ENCODE measurements at regions not wholly inside any gene's neighbourhood (a gene's known extent, or its start where the extent isn't known, plus 50 kb on each side); places are given as distances from the start of the nearest gene placed in this dataset.

GRCh38 chr22:22094514-22094913 is 111.9 kb upstream of the TOP3B start:
- DNase-seq (ENCODE audit: low read depth), result no peak

GRCh38 chr22:22093743-22094142 is 111.2 kb upstream of the TOP3B start:
- no peak for DNase-seq (ENCODE audit: low read depth)

- no peak for DNase-seq (ENCODE audit: low read depth)
Observed at GRCh38 chr22:22092974-22093373, 110.4 kb upstream of the TOP3B start.

GRCh38 chr22:22092101-22092500 is 109.5 kb upstream of the TOP3B start:
- no peak for DNase-seq (ENCODE audit: low read depth)

GRCh38 chr22:22091400-22091878 is 108.9 kb upstream of the TOP3B start:
- no peak for DNase-seq (ENCODE audit: low read depth)

- DNase-seq (ENCODE audit: low read depth), result no peak
Observed at GRCh38 chr22:22090650-22091399, 108.2 kb upstream of the TOP3B start.

- DNase-seq (ENCODE audit: low read depth), result no peak
Observed at GRCh38 chr22:22089459-22090308, 107.1 kb upstream of the TOP3B start.

- no peak for DNase-seq (ENCODE audit: low read depth)
Observed at GRCh38 chr22:22088658-22089458, 106.3 kb upstream of the TOP3B start.

- DNase-seq (ENCODE audit: low read depth), result no peak
Observed at GRCh38 chr22:22087854-22088657, 105.5 kb upstream of the TOP3B start.

GRCh38 chr22:22086501-22087158 is 104.0 kb upstream of the TOP3B start:
- DNase-seq (ENCODE audit: low read depth), result no peak

GRCh38 chr22:22085702-22086500 is 103.3 kb upstream of the TOP3B start:
- DNase-seq (ENCODE audit: low read depth), result peak; percentile 40

- no peak for DNase-seq (ENCODE audit: low read depth)
Observed at GRCh38 chr22:22084089-22084711, 101.6 kb upstream of the TOP3B start.

- DNase-seq (ENCODE audit: low read depth), result no peak
Observed at GRCh38 chr22:22082960-22083359, 100.4 kb upstream of the TOP3B start.

GRCh38 chr22:22082229-22082835 is 99.7 kb upstream of the TOP3B start:
- no peak for DNase-seq (ENCODE audit: low read depth)

- peak; percentile 76 for DNase-seq (ENCODE audit: low read depth)
Observed at GRCh38 chr22:22080270-22080669, 97.7 kb upstream of the TOP3B start.

GRCh38 chr22:22079404-22080148 is 97.0 kb upstream of the TOP3B start:
- DNase-seq (ENCODE audit: low read depth), result no peak

- DNase-seq (ENCODE audit: low read depth), result no peak
Observed at GRCh38 chr22:22078329-22078728, 95.7 kb upstream of the TOP3B start.
